Thyroid gland (tissue), 4 donors: ENCODE measurements at regions not wholly inside any gene's neighbourhood (a gene's known extent, or its start where the extent isn't known, plus 50 kb on each side); places are given as distances from the start of the nearest gene placed in this dataset.

ENCODE experiments used
- POLR2A ChIP-seq, 2 donors: fragments of 450-650 bp; IDR thresholded peaks; one replicate each; pipeline ENCODE4 v1.6.1; 2017; ENCODE audit warnings: antibody characterized with exemption in 2 of 2, mild to moderate bottlenecking in 2 of 2, moderate library complexity in 1 of 2
- TF ChIP-seq, protein P1 (sequence below), 6 experiments: fragments of 200-600 bp in 3 of 6; fragments of 450-650 bp in 3 of 6; sonication (generic) in 3 of 6; IDR thresholded peaks; one replicate each; pipeline ENCODE4 v1.5.1; 2016 to 2019; ENCODE audit warnings: antibody characterized with exemption in 6 of 6, mild to moderate bottlenecking in 2 of 6, inconsistent platforms in 1 of 6, moderate library complexity in 1 of 6

DNA sequence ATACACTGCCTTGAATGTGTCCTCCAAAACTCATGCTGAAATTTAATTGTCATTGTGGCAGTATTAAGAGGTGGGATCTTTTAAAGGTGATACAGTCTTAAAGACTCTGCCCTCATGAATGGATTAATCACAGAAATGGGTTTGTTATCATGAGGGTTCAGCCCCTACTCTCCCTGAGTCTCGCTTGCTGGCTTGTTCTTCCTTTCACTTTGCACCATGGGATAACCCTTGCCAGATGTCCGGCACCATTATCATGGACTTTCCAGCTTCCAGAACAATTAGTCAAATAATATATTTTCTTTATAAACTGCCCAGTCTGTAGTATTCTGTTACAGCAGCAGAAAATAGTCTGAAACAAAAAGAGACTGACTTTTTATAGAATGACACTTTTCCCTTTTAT lies 67.9 kb upstream of the TENT5A start:
- TF ChIP-seq, protein P1, sequence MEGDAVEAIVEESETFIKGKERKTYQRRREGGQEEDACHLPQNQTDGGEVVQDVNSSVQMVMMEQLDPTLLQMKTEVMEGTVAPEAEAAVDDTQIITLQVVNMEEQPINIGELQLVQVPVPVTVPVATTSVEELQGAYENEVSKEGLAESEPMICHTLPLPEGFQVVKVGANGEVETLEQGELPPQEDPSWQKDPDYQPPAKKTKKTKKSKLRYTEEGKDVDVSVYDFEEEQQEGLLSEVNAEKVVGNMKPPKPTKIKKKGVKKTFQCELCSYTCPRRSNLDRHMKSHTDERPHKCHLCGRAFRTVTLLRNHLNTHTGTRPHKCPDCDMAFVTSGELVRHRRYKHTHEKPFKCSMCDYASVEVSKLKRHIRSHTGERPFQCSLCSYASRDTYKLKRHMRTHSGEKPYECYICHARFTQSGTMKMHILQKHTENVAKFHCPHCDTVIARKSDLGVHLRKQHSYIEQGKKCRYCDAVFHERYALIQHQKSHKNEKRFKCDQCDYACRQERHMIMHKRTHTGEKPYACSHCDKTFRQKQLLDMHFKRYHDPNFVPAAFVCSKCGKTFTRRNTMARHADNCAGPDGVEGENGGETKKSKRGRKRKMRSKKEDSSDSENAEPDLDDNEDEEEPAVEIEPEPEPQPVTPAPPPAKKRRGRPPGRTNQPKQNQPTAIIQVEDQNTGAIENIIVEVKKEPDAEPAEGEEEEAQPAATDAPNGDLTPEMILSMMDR (IDR thresholded peaks at IDR 0.05), result no peak
- TF ChIP-seq POLR2A (IDR thresholded peaks at IDR 0.05), result no peak
